ENCODE measurements at regions not wholly inside any gene's neighbourhood (a gene's known extent, or its start where the extent isn't known, plus 50 kb on each side); places are given as distances from the start of the nearest gene placed in this dataset.

DNA sequence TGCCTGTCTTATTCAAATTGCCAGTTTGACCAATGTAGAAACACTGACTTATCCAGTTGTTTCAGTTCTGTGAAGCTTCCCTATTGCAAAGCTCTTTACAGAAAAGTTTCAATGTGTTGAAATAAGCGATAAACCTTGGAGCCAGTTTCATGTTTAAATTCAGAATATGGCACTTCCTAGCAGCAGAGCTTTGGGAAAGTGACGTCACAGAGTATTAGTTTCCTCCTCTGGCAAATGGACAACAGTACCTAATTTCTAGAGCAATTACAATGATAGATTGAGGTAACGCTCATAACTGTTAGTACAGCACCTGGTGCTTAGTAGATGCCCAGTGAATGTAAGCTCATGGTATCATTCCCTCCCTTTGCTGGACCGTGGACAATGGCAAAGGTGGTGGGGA lies 527.5 kb upstream of the DAB1 start:
- TF ChIP-seq, protein P1, sequence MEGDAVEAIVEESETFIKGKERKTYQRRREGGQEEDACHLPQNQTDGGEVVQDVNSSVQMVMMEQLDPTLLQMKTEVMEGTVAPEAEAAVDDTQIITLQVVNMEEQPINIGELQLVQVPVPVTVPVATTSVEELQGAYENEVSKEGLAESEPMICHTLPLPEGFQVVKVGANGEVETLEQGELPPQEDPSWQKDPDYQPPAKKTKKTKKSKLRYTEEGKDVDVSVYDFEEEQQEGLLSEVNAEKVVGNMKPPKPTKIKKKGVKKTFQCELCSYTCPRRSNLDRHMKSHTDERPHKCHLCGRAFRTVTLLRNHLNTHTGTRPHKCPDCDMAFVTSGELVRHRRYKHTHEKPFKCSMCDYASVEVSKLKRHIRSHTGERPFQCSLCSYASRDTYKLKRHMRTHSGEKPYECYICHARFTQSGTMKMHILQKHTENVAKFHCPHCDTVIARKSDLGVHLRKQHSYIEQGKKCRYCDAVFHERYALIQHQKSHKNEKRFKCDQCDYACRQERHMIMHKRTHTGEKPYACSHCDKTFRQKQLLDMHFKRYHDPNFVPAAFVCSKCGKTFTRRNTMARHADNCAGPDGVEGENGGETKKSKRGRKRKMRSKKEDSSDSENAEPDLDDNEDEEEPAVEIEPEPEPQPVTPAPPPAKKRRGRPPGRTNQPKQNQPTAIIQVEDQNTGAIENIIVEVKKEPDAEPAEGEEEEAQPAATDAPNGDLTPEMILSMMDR (conservative IDR thresholded peaks at IDR 0.05 in 1 of 2, IDR thresholded peaks at IDR 0.05 in 1 of 2; ENCODE audit: low read depth in 1 of 2, low read length in 2 of 2): no peak
- no peak for TF ChIP-seq EZH2 (IDR thresholded peaks at IDR 0.05; ENCODE audit: low read length, missing control alignments)
- H3K9ac ChIP-seq (ENCODE audit: insufficient read depth, low read length): no peak overlapping the region
- no peak overlapping the region for H3K4me2 ChIP-seq (ENCODE audit: extremely low read depth, insufficient read depth, low read length)
- no peaks in the 10 kb centered on the region for H3K9me3 ChIP-seq (ENCODE audit: control insufficient read depth, insufficient read depth, low read depth, low read length)
- H4K20me1 ChIP-seq (ENCODE audit: control insufficient read depth, extremely low read depth, insufficient read depth, low read length): no peaks in the 10 kb centered on the region
- no peaks in the 10 kb centered on the region for H3K79me2 ChIP-seq (ENCODE audit: control insufficient read depth, insufficient read depth, low read length)
- no peak for DNase-seq (ENCODE audit: low read depth in 2 of 2)
- H3K27me3 ChIP-seq (ENCODE audit: control insufficient read depth, insufficient read depth, low read length): no peaks in the 10 kb centered on the region
- no peaks in the 10 kb centered on the region for H3K36me3 ChIP-seq (ENCODE audit: control insufficient read depth, insufficient read depth, low read length)
- no peak overlapping the region for H2AFZ ChIP-seq (ENCODE audit: low read length)
- no peak overlapping the region for H3K27ac ChIP-seq (ENCODE audit: insufficient read depth, low read length)
- no peaks in the 10 kb centered on the region for H3K4me1 ChIP-seq (ENCODE audit: control insufficient read depth, extremely low read depth, insufficient read depth, low read length)
- H3K4me3 ChIP-seq (replicated peaks in 1 of 4; ENCODE audit: control extremely low read depth in 1 of 4, insufficient read depth in 1 of 4, low read depth in 3 of 4, low read length in 4 of 4): no peak overlapping the region

DNA sequence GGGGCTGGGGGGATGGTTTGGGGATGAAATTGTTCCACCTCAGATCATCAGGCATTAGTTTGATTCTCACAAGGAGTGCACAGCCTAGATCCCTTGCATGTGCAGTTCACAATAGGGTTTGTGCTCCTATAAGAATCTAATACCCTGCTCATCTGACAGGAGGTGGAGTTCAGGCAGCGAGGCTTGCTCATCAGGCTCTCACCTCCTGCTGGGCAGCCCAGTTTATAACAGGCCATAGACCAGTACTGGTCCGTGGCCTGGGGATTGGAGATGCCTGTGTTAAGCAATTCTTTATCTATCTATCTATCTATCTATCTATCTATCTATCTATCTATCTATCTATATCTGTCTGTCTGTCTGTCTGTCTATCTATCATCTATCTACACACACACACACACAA lies 525.3 kb upstream of the DAB1 start:
- Histone ChIP-seq H2AFZ (ENCODE audit: low read length) (no peak overlapping the region), H3K4me2 (ENCODE audit: extremely low read depth, insufficient read depth, low read length) (no peak overlapping the region), H3K79me2 (ENCODE audit: control insufficient read depth, insufficient read depth, low read length) (no peaks in the 10 kb centered on the region), H3K36me3 (ENCODE audit: control insufficient read depth, insufficient read depth, low read length) (no peaks in the 10 kb centered on the region), H3K27ac (ENCODE audit: insufficient read depth, low read length) (no peak overlapping the region), H3K27me3 (ENCODE audit: control insufficient read depth, insufficient read depth, low read length) (no peaks in the 10 kb centered on the region), H3K9me3 (ENCODE audit: control insufficient read depth, insufficient read depth, low read depth, low read length) (no peaks in the 10 kb centered on the region), H3K9ac (ENCODE audit: insufficient read depth, low read length) (no peak overlapping the region), H4K20me1 (ENCODE audit: control insufficient read depth, extremely low read depth, insufficient read depth, low read length) (no peaks in the 10 kb centered on the region), H3K4me3 (replicated peaks in 1 of 4; ENCODE audit: control extremely low read depth in 1 of 4, insufficient read depth in 1 of 4, low read depth in 3 of 4, low read length in 4 of 4) (no peak overlapping the region), H3K4me1 (ENCODE audit: control insufficient read depth, extremely low read depth, insufficient read depth, low read length) (no peaks in the 10 kb centered on the region)
- DNase-seq (ENCODE audit: low read depth in 2 of 2): no peak
- TF ChIP-seq, protein P1 (conservative IDR thresholded peaks at IDR 0.05 in 1 of 2, IDR thresholded peaks at IDR 0.05 in 1 of 2; ENCODE audit: low read depth in 1 of 2, low read length in 2 of 2): no peak
- no peak for TF ChIP-seq EZH2 (IDR thresholded peaks at IDR 0.05; ENCODE audit: low read length, missing control alignments)

GRCh38 chr1:57947471-57947870 lies 523.6 kb upstream of the DAB1 start:
- no peak overlapping the region for H3K4me2 ChIP-seq (ENCODE audit: extremely low read depth, insufficient read depth, low read length)
- no peak overlapping the region for H3K9ac ChIP-seq (ENCODE audit: insufficient read depth, low read length)
- no peak overlapping the region for H3K27ac ChIP-seq (ENCODE audit: insufficient read depth, low read length)
- DNase-seq (ENCODE audit: low read depth in 2 of 2): no peak
- H3K4me1 ChIP-seq (ENCODE audit: control insufficient read depth, extremely low read depth, insufficient read depth, low read length): no peaks in the 10 kb centered on the region
- no peaks in the 10 kb centered on the region for H3K79me2 ChIP-seq (ENCODE audit: control insufficient read depth, insufficient read depth, low read length)
- no peak overlapping the region for H2AFZ ChIP-seq (ENCODE audit: low read length)
- H3K9me3 ChIP-seq (ENCODE audit: control insufficient read depth, insufficient read depth, low read depth, low read length): no peaks in the 10 kb centered on the region
- H4K20me1 ChIP-seq (ENCODE audit: control insufficient read depth, extremely low read depth, insufficient read depth, low read length): no peaks in the 10 kb centered on the region
- H3K36me3 ChIP-seq (ENCODE audit: control insufficient read depth, insufficient read depth, low read length): no peaks in the 10 kb centered on the region
- TF ChIP-seq, protein P1 (conservative IDR thresholded peaks at IDR 0.05 in 1 of 2, IDR thresholded peaks at IDR 0.05 in 1 of 2; ENCODE audit: low read depth in 1 of 2, low read length in 2 of 2): no peak
- TF ChIP-seq EZH2 (IDR thresholded peaks at IDR 0.05; ENCODE audit: low read length, missing control alignments): no peak
- H3K27me3 ChIP-seq (ENCODE audit: control insufficient read depth, insufficient read depth, low read length): no peaks in the 10 kb centered on the region
- H3K4me3 ChIP-seq (replicated peaks in 1 of 4; ENCODE audit: control extremely low read depth in 1 of 4, insufficient read depth in 1 of 4, low read depth in 3 of 4, low read length in 4 of 4): no peak overlapping the region
